ENCODE measurements at regions not wholly inside any gene's neighbourhood (a gene's known extent, or its start where the extent isn't known, plus 50 kb on each side); places are given as distances from the start of the nearest gene placed in this dataset.
A peak's percentile ranks its signal among the peaks of the same experiment; 100 is the strongest.

- DNase-seq, result no peak
Measured at GRCh38 chr7:41633690-41634089, 69.2 kb downstream of the INHBA start.

- peak in 1 of 2 donors; percentile 18 for DNase-seq
Measured at GRCh38 chr7:41630741-41631140, 72.1 kb downstream of the INHBA start.

- no peak for DNase-seq
Measured at GRCh38 chr7:41629711-41630111, 73.2 kb downstream of the INHBA start.

- no peak for DNase-seq
Measured at GRCh38 chr7:41628901-41629300, 74.0 kb downstream of the INHBA start.

- no peak for DNase-seq
Measured at GRCh38 chr7:41627645-41628298, 75.1 kb downstream of the INHBA start.

- DNase-seq, result no peak
Measured at GRCh38 chr7:41624818-41625217, 78.1 kb downstream of the INHBA start.

GRCh38 chr7:41621953-41622831, 80.7 kb downstream of the INHBA start:
- no peak for DNase-seq

GRCh38 chr7:41617987-41618386, 84.9 kb downstream of the INHBA start:
- no peak for DNase-seq

- no peak for DNase-seq
Measured at GRCh38 chr7:41612798-41613197, 90.1 kb downstream of the INHBA start.

- no peak for DNase-seq
Measured at GRCh38 chr7:41612386-41612785, 90.5 kb downstream of the INHBA start.

- no peak for DNase-seq
Measured at GRCh38 chr7:41608447-41608846, 94.4 kb downstream of the INHBA start.

- no peak for DNase-seq
Measured at GRCh38 chr7:41603985-41604384, 98.9 kb downstream of the INHBA start.

- DNase-seq, result no peak
Measured at GRCh38 chr7:41599760-41600159, 103.1 kb downstream of the INHBA start.

GRCh38 chr7:41592794-41593193, 110.1 kb downstream of the INHBA start:
- DNase-seq, result no peak

- peak; percentile 12 to 40 for DNase-seq
Measured at GRCh38 chr7:41592236-41592635, 110.7 kb downstream of the INHBA start.

GRCh38 chr7:41590986-41591385, 111.9 kb downstream of the INHBA start:
- no peak for DNase-seq

GRCh38 chr7:41588341-41588740, 114.5 kb downstream of the INHBA start:
- DNase-seq, result no peak

- no peak for DNase-seq
Measured at GRCh38 chr7:41586931-41587640, 115.8 kb downstream of the INHBA start.

GRCh38 chr7:41584746-41585145, 118.1 kb downstream of the INHBA start:
- no peak for DNase-seq

GRCh38 chr7:41582116-41582515, 120.8 kb downstream of the INHBA start:
- DNase-seq, result no peak

- DNase-seq, result no peak
Measured at GRCh38 chr7:41581041-41581440, 121.8 kb downstream of the INHBA start.

- DNase-seq, result no peak
Measured at GRCh38 chr7:41579961-41580935, 122.6 kb downstream of the INHBA start.

All from bone marrow (tissue), 2 donors.